KMS-11 (cell line): ENCODE measurements at regions not wholly inside any gene's neighbourhood (a gene's known extent, or its start where the extent isn't known, plus 50 kb on each side); places are given as distances from the start of the nearest gene placed in this dataset.

ENCODE experiments used
- H2AFZ ChIP-seq: fragments of 200-600 bp; sonication (generic); 2 replicates; pipeline ENCODE4 v1.6.1; 2016; ENCODE audit warnings: antibody characterized with exemption, mixed run types, low read depth
- H3K27ac ChIP-seq: fragments of 200-600 bp; sonication (generic); 2 replicates; pipeline ENCODE4 v1.6.1; 2016; ENCODE audit warnings: mild to moderate bottlenecking, mixed run types
- H3K27me3 ChIP-seq: fragments of 200-600 bp; sonication (generic); 2 replicates; pipeline ENCODE4 v1.6.1; 2017; ENCODE audit warnings: mild to moderate bottlenecking, low read depth, mixed run types, moderate library complexity; ENCODE audit not compliant: insufficient read depth
- H3K36me3 ChIP-seq: fragments of 200-600 bp; sonication (generic); 2 replicates; pipeline ENCODE4 v1.6.1; 2017; ENCODE audit warnings: mild to moderate bottlenecking, mixed run types; ENCODE audit not compliant: insufficient read depth
- H3K4me1 ChIP-seq: fragments of 200-600 bp; sonication (generic); 2 replicates; pipeline ENCODE4 v1.6.1; 2016; ENCODE audit warnings: mild to moderate bottlenecking, low read depth, mixed run types; ENCODE audit not compliant: poor library complexity, severe bottlenecking
- H3K4me2 ChIP-seq: fragments of 200-600 bp; sonication (generic); 2 replicates; pipeline ENCODE4 v1.7.0; 2016; ENCODE audit warnings: mild to moderate bottlenecking, mixed run types
- H3K4me3 ChIP-seq: fragments of 200-600 bp; sonication (generic); IDR thresholded peaks from 2 replicates; pipeline ENCODE4 v1.6.1; 2017; ENCODE audit warnings: low read depth, low read length, mixed read lengths; ENCODE audit not compliant: insufficient read depth
- H3K79me2 ChIP-seq: fragments of 200-600 bp; sonication (generic); 2 replicates; pipeline ENCODE4 v1.6.1; 2016; ENCODE audit warnings: low read depth, mixed run types; ENCODE audit not compliant: insufficient read depth
- H3K9ac ChIP-seq: fragments of 200-600 bp; sonication (generic); 2 replicates; pipeline ENCODE4 v1.6.1; 2016; ENCODE audit warnings: mild to moderate bottlenecking, mixed run types
- H4K20me1 ChIP-seq: fragments of 200-600 bp; sonication (generic); 2 replicates; pipeline ENCODE4 v1.6.1; 2016; ENCODE audit warnings: mild to moderate bottlenecking, mixed run types; ENCODE audit not compliant: insufficient read depth
- TF ChIP-seq, protein P1 (sequence below): fragments of 200-600 bp; sonication (generic); conservative IDR thresholded peaks from 2 replicates; pipeline ENCODE4 v1.6.1; 2017; ENCODE audit warnings: low read depth, mild to moderate bottlenecking, antibody characterized with exemption, low read length, moderate library complexity, mixed read lengths

GRCh38 chr12:130073721-130074120 lies 88.5 kb upstream of the FZD10 start:
- H3K4me2 ChIP-seq = no peak overlapping the region
- no peaks in the 10 kb centered on the region for H3K27me3 ChIP-seq

DNA sequence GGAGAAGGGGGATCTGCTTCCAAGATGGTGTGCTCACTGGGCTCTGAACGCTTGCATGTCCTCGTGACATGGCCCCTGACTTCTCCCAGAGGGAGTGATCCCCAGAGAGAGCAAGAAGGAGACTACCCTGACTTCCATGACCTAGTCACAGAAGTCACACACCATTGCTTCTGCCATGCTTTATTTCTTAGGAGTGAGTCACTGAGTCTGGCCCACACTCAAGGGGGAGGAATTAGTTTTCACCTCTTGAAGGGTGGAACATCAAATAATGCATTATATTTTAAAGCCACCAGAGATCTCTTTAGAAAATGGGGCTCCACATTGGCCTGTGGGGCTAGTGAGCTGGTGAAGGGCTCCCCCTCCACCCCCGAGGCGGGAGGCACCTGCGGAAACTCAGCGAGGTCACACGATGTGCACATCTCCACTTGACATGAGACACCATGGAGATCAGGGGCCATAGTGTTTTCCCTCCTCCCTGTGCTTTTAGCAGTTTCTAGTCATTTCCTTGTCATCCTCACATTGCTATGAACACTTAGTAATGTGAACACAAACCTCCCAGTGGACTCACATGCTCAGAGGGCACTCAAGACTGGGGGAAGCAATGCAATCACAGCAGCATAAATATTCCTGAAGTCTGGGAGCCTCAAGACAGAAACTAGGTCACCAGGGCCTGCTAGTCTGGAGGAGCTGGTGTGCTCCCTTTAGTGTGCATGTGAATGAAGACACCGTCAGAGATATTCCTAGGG lies 87.4 kb upstream of the FZD10 start:
- H3K9ac ChIP-seq = no peak overlapping the region
- no peak overlapping the region for H3K27ac ChIP-seq
- H3K4me3 ChIP-seq = no peak overlapping the region
- H2AFZ ChIP-seq = no peak overlapping the region
- H3K4me2 ChIP-seq = no peak overlapping the region
- H3K79me2 ChIP-seq = no peaks in the 10 kb centered on the region
- TF ChIP-seq, protein P1, sequence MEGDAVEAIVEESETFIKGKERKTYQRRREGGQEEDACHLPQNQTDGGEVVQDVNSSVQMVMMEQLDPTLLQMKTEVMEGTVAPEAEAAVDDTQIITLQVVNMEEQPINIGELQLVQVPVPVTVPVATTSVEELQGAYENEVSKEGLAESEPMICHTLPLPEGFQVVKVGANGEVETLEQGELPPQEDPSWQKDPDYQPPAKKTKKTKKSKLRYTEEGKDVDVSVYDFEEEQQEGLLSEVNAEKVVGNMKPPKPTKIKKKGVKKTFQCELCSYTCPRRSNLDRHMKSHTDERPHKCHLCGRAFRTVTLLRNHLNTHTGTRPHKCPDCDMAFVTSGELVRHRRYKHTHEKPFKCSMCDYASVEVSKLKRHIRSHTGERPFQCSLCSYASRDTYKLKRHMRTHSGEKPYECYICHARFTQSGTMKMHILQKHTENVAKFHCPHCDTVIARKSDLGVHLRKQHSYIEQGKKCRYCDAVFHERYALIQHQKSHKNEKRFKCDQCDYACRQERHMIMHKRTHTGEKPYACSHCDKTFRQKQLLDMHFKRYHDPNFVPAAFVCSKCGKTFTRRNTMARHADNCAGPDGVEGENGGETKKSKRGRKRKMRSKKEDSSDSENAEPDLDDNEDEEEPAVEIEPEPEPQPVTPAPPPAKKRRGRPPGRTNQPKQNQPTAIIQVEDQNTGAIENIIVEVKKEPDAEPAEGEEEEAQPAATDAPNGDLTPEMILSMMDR = no peak
- no peaks in the 10 kb centered on the region for H3K36me3 ChIP-seq
- no peaks in the 10 kb centered on the region for H4K20me1 ChIP-seq
- H3K27me3 ChIP-seq = no peaks in the 10 kb centered on the region
- no peaks in the 10 kb centered on the region for H3K4me1 ChIP-seq

More at GRCh38 chr12:130073721-130074120, 88.5 kb upstream of the FZD10 start:
- no peaks in the 10 kb centered on the region for H4K20me1 ChIP-seq
- H3K36me3 ChIP-seq = no peaks in the 10 kb centered on the region
- H3K79me2 ChIP-seq = no peaks in the 10 kb centered on the region
- H3K4me1 ChIP-seq = no peaks in the 10 kb centered on the region
- TF ChIP-seq, protein P1 = no peak
- no peak overlapping the region for H3K9ac ChIP-seq
- no peak overlapping the region for H3K4me3 ChIP-seq
- H2AFZ ChIP-seq = no peak overlapping the region
- no peak overlapping the region for H3K27ac ChIP-seq

- no peaks in the 10 kb centered on the region for H3K4me1 ChIP-seq
- no peak overlapping the region for H3K4me2 ChIP-seq
- H3K9ac ChIP-seq = no peak overlapping the region
- no peaks in the 10 kb centered on the region for H3K79me2 ChIP-seq
- no peak overlapping the region for H2AFZ ChIP-seq
- H3K4me3 ChIP-seq = no peak overlapping the region
- no peak overlapping the region for H3K27ac ChIP-seq
- H3K36me3 ChIP-seq = no peaks in the 10 kb centered on the region
- no peaks in the 10 kb centered on the region for H4K20me1 ChIP-seq
- TF ChIP-seq, protein P1 = no peak
- H3K27me3 ChIP-seq = no peaks in the 10 kb centered on the region
Measured at GRCh38 chr12:130075497-130076076, 86.7 kb upstream of the FZD10 start.

DNA sequence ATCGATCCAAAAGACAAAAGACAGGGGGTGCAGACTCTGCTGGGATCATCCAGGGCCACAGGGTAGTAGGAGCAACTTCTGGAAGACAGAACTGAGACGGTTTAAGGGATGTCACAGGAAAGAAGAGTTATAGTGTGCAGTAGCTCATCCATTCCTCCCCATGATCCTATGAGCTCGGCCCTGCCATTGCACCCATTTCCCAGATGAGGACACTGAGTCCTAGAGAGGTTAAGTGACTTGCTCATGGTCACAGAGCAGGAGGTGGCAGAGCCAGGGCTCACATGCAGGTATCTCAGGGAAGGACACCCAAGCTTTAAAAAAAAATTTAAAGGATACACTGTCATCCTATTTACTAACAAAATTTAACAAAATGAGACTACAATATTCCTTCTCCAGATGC lies 86.1 kb upstream of the FZD10 start:
- Histone ChIP-seq H2AFZ (no peak overlapping the region), H3K79me2 (no peaks in the 10 kb centered on the region), H3K4me1 (no peaks in the 10 kb centered on the region), H3K4me2 (no peak overlapping the region), H3K27me3 (no peaks in the 10 kb centered on the region; the same call in 1 of the 2 replicates), H3K36me3 (no peaks in the 10 kb centered on the region), H4K20me1 (no peaks in the 10 kb centered on the region), H3K4me3 (no peak overlapping the region), H3K27ac (no peak overlapping the region), H3K9ac (no peak overlapping the region)
- TF ChIP-seq, protein P1 = no peak
